NCI-H1092 treated with DMSO at 0.1 percent for 48 hours (cell line): ENCODE measurements at regions not wholly inside any gene's neighbourhood (a gene's known extent, or its start where the extent isn't known, plus 50 kb on each side); places are given as distances from the start of the nearest gene placed in this dataset.
"Not testable (repeated sequence)": the region's sequence is repeated elsewhere in the genome, so short reads cannot be mapped to it uniquely, and the experiment has no call there.

ENCODE experiments used
- DNase-seq: peaks from one replicate; lab custom pipeline; 2025; lab: John Stamatoyannopoulos, UW

- DNase-seq: no peak
These were observed 1222.4 kb upstream of the USP15 start for GRCh38 chr12:61037792-61038191.

- no peak for DNase-seq
These were observed 1216.4 kb upstream of the USP15 start for GRCh38 chr12:61043838-61044237.

- no peak for DNase-seq
These were observed 1215.4 kb upstream of the USP15 start for GRCh38 chr12:61044766-61045165.

DNA sequence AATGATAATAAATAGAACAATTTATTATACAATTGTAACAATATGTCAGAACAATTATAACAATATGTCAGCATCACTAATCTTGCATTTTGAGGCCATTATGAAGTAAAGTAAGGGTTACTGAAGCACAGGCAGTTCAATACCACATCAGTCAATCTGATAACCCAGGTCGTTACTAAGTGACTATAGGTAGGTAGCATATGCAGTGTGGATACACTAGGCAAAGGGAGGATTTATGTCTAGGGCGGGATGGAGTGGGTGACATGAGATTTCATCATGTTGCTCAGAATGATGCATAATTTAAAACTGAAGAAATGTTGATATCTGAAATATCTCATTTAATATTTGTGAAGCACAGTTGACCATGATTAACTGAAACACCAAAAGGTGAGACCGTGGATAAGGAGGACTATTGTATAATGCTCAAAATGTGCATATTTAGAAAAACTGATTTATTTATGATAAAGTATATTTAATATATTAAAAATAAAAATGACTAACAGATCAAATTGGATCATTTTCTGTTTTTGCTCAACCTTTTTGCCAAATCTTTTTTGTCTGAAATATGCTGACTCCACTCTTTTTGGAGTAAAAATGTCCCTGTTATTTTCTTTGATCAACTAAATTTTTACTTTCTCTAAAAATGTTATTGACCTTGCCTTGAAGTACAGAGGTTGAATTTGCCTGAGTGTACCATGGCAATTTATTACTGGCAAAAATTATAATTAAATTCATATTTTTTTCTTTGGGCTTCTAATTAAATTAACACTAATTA, 1189.4 kb upstream of the USP15 start:
- no peak for DNase-seq

DNA sequence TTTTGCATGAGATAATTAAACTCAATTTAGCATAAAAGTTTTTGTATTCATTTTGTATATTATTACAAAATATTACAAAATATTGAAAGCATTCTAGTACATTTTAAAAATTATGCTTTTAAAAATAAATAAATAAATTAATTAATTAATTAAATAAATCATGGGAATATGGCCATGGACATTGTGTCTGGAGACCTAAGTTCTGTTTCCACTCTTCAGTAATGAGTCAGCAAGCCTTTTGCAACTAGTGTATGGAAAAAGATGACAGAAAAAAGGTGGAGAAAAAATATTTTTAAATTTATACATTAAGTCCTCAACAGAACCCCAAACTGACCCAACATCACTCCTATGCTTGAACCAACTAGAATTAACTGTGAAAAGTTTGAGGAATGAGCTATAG, 1187.5 kb upstream of the USP15 start:
- no peak for DNase-seq

DNA sequence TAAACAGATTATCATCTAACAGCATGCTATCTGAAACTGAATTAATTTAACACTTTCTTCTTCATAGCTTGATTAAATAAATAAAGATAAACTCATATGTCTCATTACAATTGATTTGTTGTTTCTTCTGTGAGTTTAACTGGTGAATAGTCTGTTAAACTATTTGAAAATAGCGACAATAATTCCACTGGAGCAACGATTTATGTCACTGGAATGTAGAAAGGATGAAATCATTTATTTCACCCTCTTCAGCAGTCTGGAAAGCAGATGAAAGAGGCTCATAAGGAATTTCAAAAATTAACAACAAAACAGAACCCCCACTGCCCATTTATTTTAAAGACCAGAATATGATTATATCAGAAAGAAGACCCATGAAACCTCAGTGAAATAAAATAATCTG, 1165.1 kb upstream of the USP15 start:
- DNase-seq: no peak

DNA sequence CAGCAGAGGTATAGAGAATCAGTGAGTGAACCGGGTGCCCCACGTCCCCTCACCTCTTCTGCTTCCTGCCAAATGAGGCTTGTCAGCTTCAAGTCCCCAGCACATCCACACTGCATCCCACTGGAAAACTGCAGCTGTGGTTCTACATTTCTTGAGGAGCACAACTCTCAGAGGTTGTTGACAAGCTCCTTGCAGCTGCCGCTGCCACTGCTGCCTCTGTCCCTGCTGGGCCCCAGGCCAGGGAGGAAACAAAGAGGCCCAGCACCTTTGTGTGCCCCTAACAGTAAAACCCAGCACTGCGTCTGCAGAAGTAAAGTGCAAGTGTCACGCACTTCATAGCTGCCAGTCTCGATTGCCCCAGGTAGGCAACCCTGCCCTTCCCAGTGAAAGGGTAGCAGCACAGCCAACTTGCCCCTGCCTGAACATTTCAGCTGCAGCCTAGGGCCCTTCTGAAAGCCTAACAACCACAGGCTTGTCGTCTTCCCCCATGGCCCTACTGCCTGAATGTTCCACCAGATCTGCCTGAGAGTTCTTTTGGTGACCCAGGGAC, 1162.1 kb upstream of the USP15 start:
- no peak for DNase-seq

DNA sequence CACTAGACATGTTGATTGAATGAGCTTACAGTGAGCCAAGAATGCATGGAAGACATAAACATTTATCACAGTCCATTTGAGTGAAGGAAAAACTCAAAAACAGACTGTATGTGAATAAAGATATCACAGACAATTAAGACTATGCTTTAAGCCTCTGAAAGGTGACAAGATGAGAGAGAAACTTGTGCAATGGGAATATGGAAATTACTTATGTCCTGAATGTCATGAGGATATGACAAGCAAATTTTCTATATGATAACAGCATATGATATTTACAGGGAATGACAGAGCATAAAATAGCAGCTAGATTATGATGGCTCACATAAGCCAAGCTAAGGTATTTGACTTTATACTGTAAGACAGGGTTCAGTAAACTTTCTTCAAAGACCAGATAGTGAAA, 1153.1 kb upstream of the USP15 start:
- DNase-seq: no peak

- DNase-seq: no peak
These were observed 1149.0 kb upstream of the USP15 start for GRCh38 chr12:61111218-61111617.

- DNase-seq: no peak
These were observed 1122.4 kb upstream of the USP15 start for GRCh38 chr12:61137677-61138414.

GRCh38 chr12:61138415-61138759, 1121.8 kb upstream of the USP15 start:
- no peak for DNase-seq

DNA sequence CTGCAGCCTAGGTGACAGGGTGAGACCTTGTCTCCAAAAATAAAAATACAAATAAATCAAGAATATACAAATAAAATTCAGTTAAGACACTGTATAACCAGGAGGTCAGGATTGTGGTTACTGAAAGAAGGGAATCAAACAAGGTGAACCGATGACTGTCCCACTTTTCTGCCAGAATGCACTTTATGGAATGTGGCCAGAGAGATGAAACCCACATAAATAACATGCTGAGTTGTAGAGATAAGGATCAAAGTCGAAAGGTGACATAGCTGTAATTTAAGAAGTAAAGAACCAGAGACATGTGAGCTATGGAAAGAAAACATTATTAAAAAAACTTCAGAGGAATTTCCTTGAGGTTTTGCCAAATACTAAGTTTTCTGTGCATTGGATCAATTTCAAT, 1098.2 kb upstream of the USP15 start:
- DNase-seq: no peak

- no peak for DNase-seq
These were observed 1071.2 kb upstream of the USP15 start for GRCh38 chr12:61188801-61189595.

DNA sequence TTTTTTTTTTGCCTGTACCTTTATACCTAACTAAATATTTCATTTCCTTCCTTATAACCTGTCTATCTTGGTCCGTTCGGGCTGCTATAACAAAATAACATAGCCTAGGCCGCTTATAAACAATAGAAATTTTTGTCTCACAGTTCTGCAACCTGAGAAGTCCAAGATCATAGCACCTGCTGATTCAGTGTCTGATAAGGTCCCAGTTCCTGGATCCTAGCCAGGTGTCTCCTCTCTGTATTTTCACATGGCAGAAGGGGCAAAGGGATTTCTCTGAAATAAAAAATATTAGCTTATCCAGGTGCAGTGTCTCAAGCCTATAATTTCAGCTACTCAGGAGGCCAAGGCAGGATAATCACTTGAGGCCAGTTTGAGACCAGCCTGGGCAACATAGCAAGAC, 1046.6 kb upstream of the USP15 start:
- no peak for DNase-seq

DNA sequence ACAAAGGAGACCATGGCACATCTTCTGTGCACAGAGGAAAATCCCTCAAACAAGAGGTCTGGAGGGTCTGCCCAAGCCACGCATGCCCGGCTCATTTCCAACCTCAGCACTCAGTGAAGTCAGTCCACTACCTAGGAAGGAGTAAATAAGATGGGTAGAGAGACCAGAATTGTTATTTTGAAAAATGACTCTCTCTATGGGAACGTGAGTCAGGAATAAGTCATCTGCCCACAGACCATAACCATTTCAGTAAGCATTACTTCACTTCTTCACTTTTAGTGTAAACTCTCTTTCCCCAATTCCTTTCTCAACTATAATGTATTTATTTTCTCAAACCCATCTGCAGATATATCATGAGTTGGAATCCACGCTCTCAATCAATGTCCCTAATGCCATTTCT, 1039.9 kb upstream of the USP15 start:
- DNase-seq: no peak

DNA sequence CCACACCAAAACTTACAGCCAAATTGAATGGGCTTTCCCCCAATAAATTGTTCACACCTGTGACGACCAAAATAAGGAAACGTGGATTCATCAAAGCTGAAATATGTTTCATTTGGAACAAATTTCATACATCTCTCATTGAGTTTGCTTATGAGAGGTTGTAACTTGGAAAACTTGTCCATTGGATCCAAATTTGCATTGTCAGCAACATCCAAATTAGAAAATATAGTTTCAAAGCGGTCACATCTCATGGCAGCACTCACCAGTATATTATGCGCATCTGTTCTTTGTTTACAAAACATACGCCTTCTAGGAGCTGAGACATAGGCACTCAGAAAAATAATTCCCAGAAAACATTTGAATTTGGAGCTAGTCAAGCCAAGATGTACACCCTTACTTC, 1028.2 kb upstream of the USP15 start:
- no peak for DNase-seq

DNA sequence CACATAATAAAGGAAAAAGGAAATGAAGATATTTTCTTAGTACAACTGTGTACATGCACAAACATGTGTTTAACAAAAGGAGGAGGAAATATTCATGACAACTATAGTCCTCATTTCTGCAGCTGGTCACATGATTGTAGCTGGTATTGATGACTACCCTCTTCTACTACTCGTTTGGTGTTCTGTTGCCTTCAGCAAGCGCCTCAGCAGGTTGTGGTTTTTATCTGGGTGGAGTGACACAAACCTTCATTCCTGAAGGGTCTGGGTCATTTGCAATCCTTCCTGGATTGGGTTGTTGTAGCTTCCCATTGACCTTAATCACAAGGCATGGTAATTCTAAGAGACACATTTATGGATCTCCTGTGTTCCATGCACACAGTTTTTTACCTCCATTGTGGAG, 1009.9 kb upstream of the USP15 start:
- DNase-seq: no peak

DNA sequence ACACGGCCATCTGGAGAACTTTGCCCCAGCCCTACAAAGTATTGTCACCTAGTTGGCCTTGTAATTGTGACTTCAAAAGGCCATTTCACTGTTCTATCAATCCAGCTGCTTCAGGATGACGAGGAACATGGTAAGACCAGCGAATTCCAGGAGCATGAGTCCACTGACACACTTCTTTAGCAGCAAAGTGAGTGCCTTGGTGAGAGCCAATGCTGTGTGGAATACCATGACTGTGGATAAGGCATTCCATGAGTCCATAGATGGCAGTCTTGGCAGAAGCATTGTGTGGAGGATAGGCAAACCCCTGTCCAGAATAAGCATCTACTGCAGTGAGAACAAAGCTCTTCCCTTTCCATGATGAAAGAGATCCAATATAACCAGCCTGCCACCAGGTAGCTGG, 1009.1 kb upstream of the USP15 start:
- DNase-seq: no peak

GRCh38 chr12:61254225-61254624, 1006.0 kb upstream of the USP15 start:
- DNase-seq: no peak

DNA sequence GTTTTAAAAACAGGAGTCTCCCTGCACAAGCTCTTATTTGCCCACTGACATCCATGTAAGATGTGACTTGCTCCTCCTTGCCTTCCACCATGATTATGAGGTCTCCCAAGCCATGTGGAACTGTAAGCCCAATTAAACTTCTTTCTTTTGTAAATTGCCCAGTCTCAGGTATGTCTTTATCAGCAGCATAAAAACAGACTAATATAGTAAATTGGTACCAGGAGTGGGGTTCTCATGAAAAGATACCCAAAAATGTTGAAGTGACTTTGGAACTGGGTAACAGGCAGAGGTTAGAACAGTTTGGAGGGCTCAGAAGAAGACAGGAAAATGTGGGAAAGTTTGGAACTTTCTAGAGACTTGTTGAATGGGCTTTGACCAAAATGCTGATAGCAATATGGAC, 995.9 kb upstream of the USP15 start:
- not testable (repeated sequence) for DNase-seq

- DNase-seq: no peak
These were observed 992.7 kb upstream of the USP15 start for GRCh38 chr12:61267474-61267873.

DNA sequence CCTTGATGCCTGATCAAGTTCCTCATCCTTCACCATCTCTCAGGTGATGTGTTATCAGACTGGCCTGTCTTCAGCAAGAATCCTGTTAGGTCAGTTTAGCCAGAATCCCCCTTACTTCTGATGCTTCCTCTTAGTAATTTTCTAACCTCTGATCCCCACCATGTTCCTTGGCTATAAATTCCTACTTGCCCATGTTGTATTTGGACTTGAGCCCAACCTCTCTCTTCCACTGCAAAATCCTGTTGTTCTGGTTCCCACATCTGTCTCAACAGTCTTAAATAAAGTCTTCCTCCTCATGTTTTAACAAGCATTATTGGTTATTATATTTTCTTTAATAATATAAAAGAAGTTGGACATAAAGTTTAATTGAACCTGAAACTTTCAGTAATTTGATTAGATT, 987.8 kb upstream of the USP15 start:
- DNase-seq: no peak
